ENCODE measurements at regions not wholly inside any gene's neighbourhood (a gene's known extent, or its start where the extent isn't known, plus 50 kb on each side); places are given as distances from the start of the nearest gene placed in this dataset.

- no peak overlapping the region for H2BK120ac ChIP-seq (ENCODE audit: low read depth, low read length, poor library complexity, severe bottlenecking)
- no peaks in the 10 kb centered on the region for H4K20me1 ChIP-seq (ENCODE audit: control insufficient read depth, insufficient read depth, insufficient read length)
- no peak overlapping the region for H2BK5ac ChIP-seq (ENCODE audit: insufficient read length, low read length)
- Mint-ChIP-seq H3K27ac (no peak overlapping the region), H3K4me1 (no peaks in the 10 kb centered on the region), H3K4me3 (no peak overlapping the region), H3K27me3 (ENCODE audit: low read depth) (no peaks in the 10 kb centered on the region), H3K9me3 (no peaks in the 10 kb centered on the region; a peak in 1 of 5 replicates), H3K36me3 (ENCODE audit: insufficient read depth in 1 of 3, low read depth in 3 of 3) (no peaks in the 10 kb centered on the region)
- no peak overlapping the region for H4K5ac ChIP-seq (ENCODE audit: insufficient read length, low read depth, low read length)
- H3K9ac ChIP-seq (ENCODE audit: extremely low read depth, insufficient read length, low read length): no peak overlapping the region
- no peak overlapping the region for H3T11ph ChIP-seq (ENCODE audit: low read length)
- H3K9me3 ChIP-seq (ENCODE audit: control insufficient read depth, low read depth, low read length): no peaks in the 10 kb centered on the region
- H2BK12ac ChIP-seq (ENCODE audit: insufficient read length, low read depth, low read length): no peak overlapping the region
- H2AFZ ChIP-seq (ENCODE audit: low read length): no peak overlapping the region
- no peak overlapping the region for H2BK20ac ChIP-seq (ENCODE audit: low read depth, low read length, poor library complexity, severe bottlenecking)
- no peaks in the 10 kb centered on the region for H3K27me3 ChIP-seq (ENCODE audit: insufficient read depth, low read length)
- H3K23me2 ChIP-seq (ENCODE audit: insufficient read length, low read depth, low read length, poor library complexity, severe bottlenecking): no peaks in the 10 kb centered on the region
- TF ChIP-seq, protein P1, sequence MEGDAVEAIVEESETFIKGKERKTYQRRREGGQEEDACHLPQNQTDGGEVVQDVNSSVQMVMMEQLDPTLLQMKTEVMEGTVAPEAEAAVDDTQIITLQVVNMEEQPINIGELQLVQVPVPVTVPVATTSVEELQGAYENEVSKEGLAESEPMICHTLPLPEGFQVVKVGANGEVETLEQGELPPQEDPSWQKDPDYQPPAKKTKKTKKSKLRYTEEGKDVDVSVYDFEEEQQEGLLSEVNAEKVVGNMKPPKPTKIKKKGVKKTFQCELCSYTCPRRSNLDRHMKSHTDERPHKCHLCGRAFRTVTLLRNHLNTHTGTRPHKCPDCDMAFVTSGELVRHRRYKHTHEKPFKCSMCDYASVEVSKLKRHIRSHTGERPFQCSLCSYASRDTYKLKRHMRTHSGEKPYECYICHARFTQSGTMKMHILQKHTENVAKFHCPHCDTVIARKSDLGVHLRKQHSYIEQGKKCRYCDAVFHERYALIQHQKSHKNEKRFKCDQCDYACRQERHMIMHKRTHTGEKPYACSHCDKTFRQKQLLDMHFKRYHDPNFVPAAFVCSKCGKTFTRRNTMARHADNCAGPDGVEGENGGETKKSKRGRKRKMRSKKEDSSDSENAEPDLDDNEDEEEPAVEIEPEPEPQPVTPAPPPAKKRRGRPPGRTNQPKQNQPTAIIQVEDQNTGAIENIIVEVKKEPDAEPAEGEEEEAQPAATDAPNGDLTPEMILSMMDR (conservative IDR thresholded peaks at IDR 0.05): no peak
- H3K4ac ChIP-seq (ENCODE audit: low read depth, low read length): no peak overlapping the region
- no peak overlapping the region for H3K18ac ChIP-seq (ENCODE audit: insufficient read length, low read depth, low read length)
- no CpG with 5 or more reads among the region's 2 CpGs for WGBS (ENCODE audit: extremely low coverage, insufficient read length, low lambda C conversion rate)
- no peak overlapping the region for H2AK5ac ChIP-seq (ENCODE audit: insufficient read length, low read length)
- H3K79me1 ChIP-seq (ENCODE audit: insufficient read depth, low read depth, low read length, poor library complexity, severe bottlenecking): no peaks in the 10 kb centered on the region
- no peaks in the 10 kb centered on the region for H3K4me1 ChIP-seq (ENCODE audit: insufficient read depth, low read length)
- no peak overlapping the region for H3K23ac ChIP-seq (ENCODE audit: insufficient read length, low read depth, low read length)
- no peak overlapping the region for H2BK15ac ChIP-seq (ENCODE audit: low read depth, low read length)
- H3K79me2 ChIP-seq (ENCODE audit: insufficient read depth, low read length): no peaks in the 10 kb centered on the region
- no peak overlapping the region for H3K4me2 ChIP-seq (ENCODE audit: insufficient read depth, insufficient read length, low read length)
- no peak for DNase-seq
- H4K91ac ChIP-seq (ENCODE audit: insufficient read length, low read depth, low read length): no peak overlapping the region
- no peak overlapping the region for H3K27ac ChIP-seq (ENCODE audit: insufficient read length, low read depth, low read length)
- H4K8ac ChIP-seq (replicated peaks; ENCODE audit: insufficient read length, low read depth, low read length): no peak overlapping the region
- no peak overlapping the region for H3K56ac ChIP-seq (ENCODE audit: insufficient read length, low read depth, low read length)
- H3K14ac ChIP-seq (ENCODE audit: insufficient read depth, low read length): no peak overlapping the region
Observed at GRCh38 chr6:133160536-133160935, 80.6 kb upstream of the EYA4 start.
